ENCODE measurements at regions not wholly inside any gene's neighbourhood (a gene's known extent, or its start where the extent isn't known, plus 50 kb on each side); places are given as distances from the start of the nearest gene placed in this dataset.
A peak's percentile ranks its signal among the peaks of the same experiment; 100 is the strongest.
"Not testable (repeated sequence)": the region's sequence is repeated elsewhere in the genome, so short reads cannot be mapped to it uniquely, and the experiment has no call there.

DNA sequence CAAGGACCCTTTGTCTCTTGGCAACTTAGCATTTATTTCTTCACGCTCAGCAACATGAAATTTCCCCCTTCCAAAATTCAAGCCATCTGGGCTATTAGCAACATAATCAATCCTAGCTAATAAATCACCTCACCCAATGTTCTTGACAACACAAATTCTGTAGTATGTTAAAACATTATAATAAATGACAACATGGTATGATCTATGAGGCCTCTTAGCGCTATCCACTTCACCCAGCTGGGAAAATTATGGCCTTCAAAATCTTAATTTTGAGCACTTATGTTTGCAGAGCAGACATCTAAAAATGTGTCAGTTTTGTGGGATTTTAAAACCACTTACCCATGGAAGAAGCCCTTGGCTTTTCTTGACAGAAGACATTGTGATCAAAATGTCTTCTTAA is 181.9 kb downstream of the HDGFL1 start:
- DNase-seq = no peak

GRCh38 chr6:22752522-22752921 is 183.2 kb downstream of the HDGFL1 start:
- no peak for DNase-seq

GRCh38 chr6:22754061-22754460 is 184.7 kb downstream of the HDGFL1 start:
- no peak for DNase-seq

DNA sequence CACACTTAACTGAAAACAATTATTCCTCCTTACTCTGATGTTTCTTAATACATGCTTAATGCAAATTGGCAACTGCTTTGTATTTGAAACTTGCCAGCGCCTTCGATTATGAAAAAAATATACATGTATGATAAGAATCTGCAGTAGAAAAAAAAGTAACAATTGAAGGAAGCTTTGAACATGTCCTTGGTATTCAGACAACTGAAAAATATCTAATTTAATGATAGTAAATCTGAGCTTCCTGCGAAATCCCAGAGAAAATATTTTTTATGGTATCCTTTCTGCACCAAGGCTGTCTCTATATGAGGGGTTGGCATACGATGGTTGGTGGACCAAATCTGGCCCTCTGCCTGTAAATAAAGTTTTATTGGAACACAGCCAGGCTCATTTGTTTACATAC is 186.2 kb downstream of the HDGFL1 start:
- DNase-seq = no peak

GRCh38 chr6:22756365-22756764 is 187.0 kb downstream of the HDGFL1 start:
- no peak for DNase-seq

GRCh38 chr6:22764496-22764895 is 195.1 kb downstream of the HDGFL1 start:
- no peak for DNase-seq

DNA sequence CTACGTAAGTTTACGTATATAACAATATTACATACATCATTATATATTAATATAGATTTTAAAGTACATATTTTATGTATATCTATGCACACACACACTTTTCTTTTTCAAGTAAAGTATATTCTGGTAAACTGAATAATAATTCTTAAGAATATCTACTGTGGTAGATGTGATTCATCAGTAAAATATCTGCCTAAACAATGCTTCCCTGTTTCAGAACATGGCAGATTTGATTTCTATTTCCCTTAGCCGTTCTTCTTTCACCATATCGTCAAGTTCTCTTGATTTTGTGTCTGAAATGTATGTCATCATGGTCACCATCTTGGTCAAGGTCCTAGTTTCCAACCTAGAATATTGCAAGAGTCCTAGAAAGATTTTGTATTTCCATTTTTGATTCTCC is 195.6 kb downstream of the HDGFL1 start:
- DNase-seq = no peak

GRCh38 chr6:22766979-22767378 is 197.6 kb downstream of the HDGFL1 start:
- no peak for DNase-seq

DNA sequence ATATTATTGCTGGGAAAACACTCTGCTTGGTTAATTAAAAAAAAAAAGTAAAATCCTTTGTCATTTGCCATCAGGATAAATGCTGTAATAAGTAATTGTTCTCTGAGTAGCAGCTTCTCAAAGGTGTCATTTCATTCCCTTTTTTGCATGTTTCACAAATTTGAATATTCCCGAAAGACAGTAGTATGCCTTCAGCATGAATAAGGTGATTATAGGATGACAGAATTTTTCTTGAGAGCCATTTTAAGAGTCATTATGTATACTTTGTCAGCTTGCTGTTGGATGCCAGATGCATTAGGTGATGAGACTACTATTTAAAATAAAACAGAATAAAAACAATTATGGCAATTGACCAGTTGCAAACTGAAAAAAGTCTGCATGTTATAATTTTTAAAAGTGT is 200.7 kb downstream of the HDGFL1 start:
- no peak for DNase-seq

- no peak for DNase-seq
Measured at GRCh38 chr6:22774129-22774528, 204.8 kb downstream of the HDGFL1 start.

GRCh38 chr6:22778438-22778837 is 209.1 kb downstream of the HDGFL1 start:
- not testable (repeated sequence) for DNase-seq

- DNase-seq = no peak
Measured at GRCh38 chr6:22779062-22779461, 209.7 kb downstream of the HDGFL1 start.

- no peak for DNase-seq
Measured at GRCh38 chr6:22783931-22784330, 214.6 kb downstream of the HDGFL1 start.

DNA sequence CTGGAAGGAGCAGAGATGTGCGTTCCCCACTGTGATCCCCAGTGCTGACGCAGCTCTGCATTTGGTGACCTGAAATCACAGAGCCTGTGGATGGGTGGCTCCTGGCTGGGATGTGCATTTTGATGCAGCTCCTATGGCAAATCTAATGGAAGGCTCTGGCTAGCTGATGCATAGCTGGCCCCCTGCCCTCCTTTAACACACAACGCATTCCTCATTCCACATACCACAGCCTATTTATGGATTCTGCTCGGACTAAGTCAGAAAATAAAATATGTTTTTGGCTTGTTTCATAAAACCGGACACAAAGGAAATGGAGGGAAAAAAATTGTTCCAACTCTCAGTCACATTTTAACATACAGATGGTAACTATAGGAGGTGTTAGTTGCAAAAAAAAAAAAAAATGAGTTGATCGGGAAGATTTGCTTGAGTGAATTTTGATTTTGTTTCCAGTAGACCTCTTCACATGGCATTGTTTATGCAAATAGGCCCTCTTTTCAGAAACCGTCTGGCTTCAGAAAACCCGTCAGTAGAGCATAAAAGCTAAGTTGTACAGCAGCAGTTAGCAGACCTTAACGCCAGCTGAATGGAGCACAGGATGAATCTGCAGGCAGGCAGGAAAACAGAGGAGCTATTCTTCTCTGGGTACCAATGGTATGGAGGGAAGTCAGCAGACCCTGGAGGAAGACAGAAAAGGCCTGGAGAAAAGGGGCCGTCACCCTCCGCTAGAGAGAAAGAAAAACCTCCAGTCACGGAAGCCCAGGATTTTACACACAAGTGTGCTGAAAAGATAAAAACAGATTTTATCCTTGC is 215.4 kb downstream of the HDGFL1 start:
- DNase-seq = peak; percentile 20

DNA sequence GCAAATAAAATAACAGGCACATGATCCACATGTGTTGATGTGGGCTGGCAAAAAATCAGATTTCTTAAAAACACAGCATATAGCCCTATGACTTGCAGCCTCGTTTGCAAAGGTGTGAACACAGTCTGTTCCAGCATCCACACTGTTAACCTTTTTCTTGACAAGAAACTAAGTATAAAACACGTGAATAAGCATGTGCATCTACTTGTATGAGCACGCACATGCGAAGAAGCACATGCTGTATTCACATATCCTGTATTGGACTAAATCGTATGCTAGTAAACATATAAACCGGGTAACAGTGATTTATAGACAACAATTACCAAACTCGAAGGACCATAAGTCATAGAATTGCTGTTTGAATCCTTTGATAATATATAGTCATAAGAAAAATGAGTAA is 218.7 kb downstream of the HDGFL1 start:
- DNase-seq = no peak

GRCh38 chr6:22789315-22789714 is 219.9 kb downstream of the HDGFL1 start:
- DNase-seq = no peak

- DNase-seq = no peak
Measured at GRCh38 chr6:22794844-22795243, 225.5 kb downstream of the HDGFL1 start.

DNA sequence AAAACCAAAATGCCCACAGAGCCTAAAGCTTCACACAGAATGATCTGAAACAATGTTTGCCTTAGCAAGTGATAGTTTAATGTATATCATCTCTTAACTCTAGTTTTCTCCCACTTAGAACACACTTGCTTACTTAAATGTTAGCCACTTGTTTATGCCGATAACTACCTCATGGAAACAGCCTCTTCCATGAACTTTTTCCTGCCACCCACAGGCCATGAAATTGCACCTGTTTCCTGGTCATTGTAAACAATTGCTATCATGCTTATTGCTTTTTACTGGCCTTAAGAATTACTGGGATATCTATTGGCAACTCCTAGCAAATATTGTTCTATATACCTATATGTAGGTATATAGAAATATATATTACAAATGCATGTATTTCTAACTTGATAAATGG is 231.1 kb downstream of the HDGFL1 start:
- no peak for DNase-seq

DNA sequence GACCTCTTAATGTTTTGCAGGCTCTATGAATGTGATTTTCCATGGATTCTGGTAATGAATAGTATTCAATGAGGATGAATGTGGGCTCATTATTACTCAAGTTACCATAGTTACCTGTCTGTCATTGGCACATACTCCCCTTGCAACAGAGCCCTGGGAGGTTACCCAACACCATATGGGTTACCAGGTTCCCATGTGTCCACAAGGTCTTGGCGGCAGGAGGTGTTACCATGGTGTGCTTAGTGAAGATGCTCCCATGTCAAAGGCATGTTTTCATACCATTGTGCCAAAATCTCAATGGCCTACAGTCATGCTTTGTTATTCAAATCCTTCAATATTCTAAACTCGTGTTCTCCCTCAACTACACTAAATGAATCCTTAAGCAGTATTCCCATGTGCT is 232.5 kb downstream of the HDGFL1 start:
- no peak for DNase-seq

DNA sequence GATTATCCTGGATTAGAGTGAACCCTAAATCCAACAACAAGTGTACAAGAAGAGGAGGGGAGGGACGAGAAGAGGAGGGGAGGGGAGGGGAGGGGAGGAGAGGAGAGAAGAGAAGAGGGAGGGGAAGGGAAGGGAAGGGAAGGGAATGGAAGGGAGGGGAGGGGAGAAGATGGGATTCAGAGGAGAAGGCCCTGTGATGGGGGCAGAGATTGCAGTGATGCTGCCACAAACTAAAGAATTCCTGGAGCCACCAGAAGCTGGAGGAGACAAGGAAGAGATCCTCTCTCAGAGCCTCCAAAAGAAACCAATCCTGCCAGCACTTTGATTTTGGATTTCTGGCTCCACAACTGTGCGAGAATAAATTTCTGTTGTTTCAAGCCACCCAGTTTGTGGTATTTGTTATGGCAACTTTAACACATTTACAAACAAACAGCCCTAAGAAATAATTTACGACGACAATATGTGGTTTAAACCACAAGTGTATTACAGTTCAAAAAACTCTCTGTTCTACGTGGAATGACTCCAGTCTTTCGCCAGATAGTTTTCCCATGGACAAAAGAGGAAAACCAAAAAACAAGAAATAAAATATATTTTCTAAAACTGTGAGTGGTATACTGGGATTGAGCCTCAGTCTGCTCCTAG is 235.4 kb downstream of the HDGFL1 start:
- DNase-seq = no peak

DNA sequence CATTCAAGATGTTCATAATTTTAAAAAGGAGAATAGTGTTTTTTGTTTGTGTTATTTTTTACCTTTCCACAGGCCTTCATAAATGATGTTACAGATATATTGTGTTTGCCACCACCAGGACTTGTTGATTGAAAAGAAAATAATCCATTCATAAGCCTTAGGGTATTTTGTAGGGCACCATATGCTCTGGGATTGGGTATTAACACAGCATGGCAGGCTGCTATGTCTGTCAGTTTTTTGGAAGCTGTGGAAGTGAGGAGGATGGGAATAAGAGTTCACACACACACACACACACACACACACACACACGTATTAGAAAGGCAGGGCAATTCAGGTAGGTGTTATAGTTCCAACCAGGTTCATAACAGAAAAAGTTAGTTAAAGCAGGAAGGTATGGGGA is 237.9 kb downstream of the HDGFL1 start:
- no peak for DNase-seq

DNA sequence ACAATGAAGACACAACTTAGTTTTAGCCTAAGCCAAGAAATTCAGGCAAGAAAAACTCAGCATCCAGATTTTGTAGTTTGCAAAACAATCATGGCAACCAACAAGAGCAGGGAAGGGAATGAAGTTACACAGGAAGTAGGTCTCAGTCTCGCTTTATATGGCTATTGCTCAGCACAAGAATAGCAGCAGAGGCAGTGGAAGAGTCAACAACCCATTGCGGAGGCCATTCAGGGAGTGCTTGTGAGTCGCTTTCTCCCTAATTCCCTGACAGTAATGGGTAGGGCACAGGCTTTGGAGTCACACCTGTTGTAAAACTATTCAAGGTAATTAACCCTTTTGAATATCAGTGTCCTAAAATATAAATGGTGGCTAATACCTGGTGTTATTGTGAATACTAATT is 238.5 kb downstream of the HDGFL1 start:
- DNase-seq = no peak

GRCh38 chr6:22808466-22808865 is 239.1 kb downstream of the HDGFL1 start:
- DNase-seq = no peak

DNA sequence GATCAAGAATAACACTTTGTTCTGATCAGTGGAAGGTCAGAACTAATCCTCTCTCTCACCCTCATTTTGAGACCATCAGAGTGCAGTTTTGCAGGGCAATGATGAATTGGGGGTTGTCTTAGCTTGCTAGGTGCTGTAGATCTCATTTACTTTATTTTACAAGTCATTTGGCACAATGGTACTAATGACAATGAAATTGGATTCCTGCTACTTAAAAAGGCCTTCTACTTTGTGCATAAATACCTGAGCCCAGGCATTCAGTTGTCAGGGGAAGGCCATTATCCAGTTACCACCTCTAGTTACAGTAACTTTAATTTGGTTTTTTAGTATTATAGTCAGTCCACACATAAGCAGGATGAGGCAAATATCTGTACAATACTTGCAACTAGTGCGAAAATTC is 240.0 kb downstream of the HDGFL1 start:
- no peak for DNase-seq

- DNase-seq = no peak
Measured at GRCh38 chr6:22819209-22819608, 249.8 kb downstream of the HDGFL1 start.
